ENCODE measurements at regions not wholly inside any gene's neighbourhood (a gene's known extent, or its start where the extent isn't known, plus 50 kb on each side); places are given as distances from the start of the nearest gene placed in this dataset.

GRCh38 chr18:24790347-24790746 is 329.9 kb downstream of the HRH4 start:
- no peaks in the 10 kb centered on the region for H3K9me3 ChIP-seq (ENCODE audit: control insufficient read depth, insufficient read depth, low read depth, low read length)
- ChIA-PET POLR2A (no interaction called here), CTCF (interaction anchor here (0.6 kb wide), 1 partner anchor 22 kb away, joined by 10 read pairs; no protein-coding TSS in a partner anchor)
- H3K27ac ChIP-seq (ENCODE audit: low read length), result no peak overlapping the region
- in situ Hi-C loops (cut with HindIII; ENCODE audit: low pct_unique_long_range_greater_than_20kb, low sequenced_read_pairs) (no loop called here), intact Hi-C loops (cut with micrococcal nuclease; ENCODE audit: unreplicated experiment) (no loop called here)
- no peak for DNase-seq (ENCODE audit: low read depth, low spot score)
- no TSS peak for BruUV-seq (replicated peaks)
- H3K36me3 ChIP-seq (ENCODE audit: control insufficient read depth, insufficient read depth, low read length), result no peaks in the 10 kb centered on the region
- no peak for ATAC-seq
- H3K4me1 ChIP-seq (ENCODE audit: control insufficient read depth, insufficient read depth, low read length), result no peaks in the 10 kb centered on the region
- no peaks in the 10 kb centered on the region for H3K27me3 ChIP-seq (ENCODE audit: control insufficient read depth, insufficient read depth, low read length)
- TF ChIP-seq TCF7L2 (IDR thresholded peaks at IDR 0.05; ENCODE audit: low read depth, low read length), result no peak
- TF ChIP-seq, protein P1, sequence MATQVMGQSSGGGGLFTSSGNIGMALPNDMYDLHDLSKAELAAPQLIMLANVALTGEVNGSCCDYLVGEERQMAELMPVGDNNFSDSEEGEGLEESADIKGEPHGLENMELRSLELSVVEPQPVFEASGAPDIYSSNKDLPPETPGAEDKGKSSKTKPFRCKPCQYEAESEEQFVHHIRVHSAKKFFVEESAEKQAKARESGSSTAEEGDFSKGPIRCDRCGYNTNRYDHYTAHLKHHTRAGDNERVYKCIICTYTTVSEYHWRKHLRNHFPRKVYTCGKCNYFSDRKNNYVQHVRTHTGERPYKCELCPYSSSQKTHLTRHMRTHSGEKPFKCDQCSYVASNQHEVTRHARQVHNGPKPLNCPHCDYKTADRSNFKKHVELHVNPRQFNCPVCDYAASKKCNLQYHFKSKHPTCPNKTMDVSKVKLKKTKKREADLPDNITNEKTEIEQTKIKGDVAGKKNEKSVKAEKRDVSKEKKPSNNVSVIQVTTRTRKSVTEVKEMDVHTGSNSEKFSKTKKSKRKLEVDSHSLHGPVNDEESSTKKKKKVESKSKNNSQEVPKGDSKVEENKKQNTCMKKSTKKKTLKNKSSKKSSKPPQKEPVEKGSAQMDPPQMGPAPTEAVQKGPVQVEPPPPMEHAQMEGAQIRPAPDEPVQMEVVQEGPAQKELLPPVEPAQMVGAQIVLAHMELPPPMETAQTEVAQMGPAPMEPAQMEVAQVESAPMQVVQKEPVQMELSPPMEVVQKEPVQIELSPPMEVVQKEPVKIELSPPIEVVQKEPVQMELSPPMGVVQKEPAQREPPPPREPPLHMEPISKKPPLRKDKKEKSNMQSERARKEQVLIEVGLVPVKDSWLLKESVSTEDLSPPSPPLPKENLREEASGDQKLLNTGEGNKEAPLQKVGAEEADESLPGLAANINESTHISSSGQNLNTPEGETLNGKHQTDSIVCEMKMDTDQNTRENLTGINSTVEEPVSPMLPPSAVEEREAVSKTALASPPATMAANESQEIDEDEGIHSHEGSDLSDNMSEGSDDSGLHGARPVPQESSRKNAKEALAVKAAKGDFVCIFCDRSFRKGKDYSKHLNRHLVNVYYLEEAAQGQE (IDR thresholded peaks at IDR 0.05; ENCODE audit: insufficient read depth in 1 of 2, low read depth in 2 of 2, low read length in 1 of 2), result no peak
- TF ChIP-seq, protein P2, sequence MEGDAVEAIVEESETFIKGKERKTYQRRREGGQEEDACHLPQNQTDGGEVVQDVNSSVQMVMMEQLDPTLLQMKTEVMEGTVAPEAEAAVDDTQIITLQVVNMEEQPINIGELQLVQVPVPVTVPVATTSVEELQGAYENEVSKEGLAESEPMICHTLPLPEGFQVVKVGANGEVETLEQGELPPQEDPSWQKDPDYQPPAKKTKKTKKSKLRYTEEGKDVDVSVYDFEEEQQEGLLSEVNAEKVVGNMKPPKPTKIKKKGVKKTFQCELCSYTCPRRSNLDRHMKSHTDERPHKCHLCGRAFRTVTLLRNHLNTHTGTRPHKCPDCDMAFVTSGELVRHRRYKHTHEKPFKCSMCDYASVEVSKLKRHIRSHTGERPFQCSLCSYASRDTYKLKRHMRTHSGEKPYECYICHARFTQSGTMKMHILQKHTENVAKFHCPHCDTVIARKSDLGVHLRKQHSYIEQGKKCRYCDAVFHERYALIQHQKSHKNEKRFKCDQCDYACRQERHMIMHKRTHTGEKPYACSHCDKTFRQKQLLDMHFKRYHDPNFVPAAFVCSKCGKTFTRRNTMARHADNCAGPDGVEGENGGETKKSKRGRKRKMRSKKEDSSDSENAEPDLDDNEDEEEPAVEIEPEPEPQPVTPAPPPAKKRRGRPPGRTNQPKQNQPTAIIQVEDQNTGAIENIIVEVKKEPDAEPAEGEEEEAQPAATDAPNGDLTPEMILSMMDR (IDR thresholded peaks at IDR 0.05), result no peak
- no peak for TF ChIP-seq SIN3A (IDR thresholded peaks at IDR 0.05; ENCODE audit: borderline replicate concordance, insufficient read depth, low read depth, low read length)
- TF ChIP-seq POLR2AphosphoS5 (IDR thresholded peaks at IDR 0.05; ENCODE audit: low read depth, low read length), result no peak
- no peak overlapping the region for H3K4me3 ChIP-seq (ENCODE audit: low read depth in 2 of 2, low read length in 2 of 2)

DNA sequence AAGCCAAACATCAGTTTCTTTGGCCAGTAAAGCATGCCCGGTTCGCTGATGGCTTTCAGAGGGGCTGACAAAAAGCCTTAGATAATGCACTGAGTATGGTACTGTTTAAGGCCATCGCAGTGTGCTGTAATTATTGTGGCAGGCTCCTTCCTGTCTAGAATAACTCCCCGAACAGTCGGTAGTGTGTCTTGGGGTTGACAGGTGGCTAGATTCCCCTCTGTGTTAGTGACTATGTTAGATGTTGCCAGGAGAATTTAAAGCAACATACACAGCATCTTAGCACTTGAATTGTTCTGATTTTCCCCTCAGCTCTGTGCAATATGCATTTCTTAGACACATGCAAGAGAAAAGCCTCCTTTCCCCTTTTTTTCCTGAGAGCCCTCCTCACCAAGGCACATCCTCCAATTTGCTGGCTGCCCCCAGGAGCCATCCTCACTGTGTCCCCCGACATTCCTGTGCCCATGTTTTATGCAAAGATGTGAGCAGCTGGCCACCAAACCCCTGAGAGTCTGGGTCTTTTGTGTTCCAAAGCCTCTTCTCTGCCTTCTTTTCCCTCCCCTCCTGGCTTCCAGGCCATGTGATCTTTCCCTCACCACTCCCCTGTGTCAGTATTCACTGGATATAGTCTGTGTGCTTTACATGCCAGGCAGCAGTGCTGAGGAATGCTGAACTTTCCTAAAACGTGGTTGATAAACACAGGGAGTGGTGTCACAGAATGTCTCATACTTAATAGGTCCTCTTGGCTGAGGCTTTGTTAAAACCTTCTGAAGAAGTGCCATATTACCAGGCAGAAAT is 331.5 kb downstream of the HRH4 start:
- in situ Hi-C loops (cut with HindIII; ENCODE audit: low pct_unique_long_range_greater_than_20kb, low sequenced_read_pairs), result no loop called here
- POLR2A ChIA-PET, result no interaction called here
- H3K27me3 ChIP-seq (ENCODE audit: control insufficient read depth, insufficient read depth, low read length), result no peaks in the 10 kb centered on the region; the same call in 1 of the 2 replicates
- H3K36me3 ChIP-seq (ENCODE audit: control insufficient read depth, insufficient read depth, low read length), result no peaks in the 10 kb centered on the region
- H3K27ac ChIP-seq (ENCODE audit: low read length), result no peak overlapping the region
- TF ChIP-seq POLR2AphosphoS5 (IDR thresholded peaks at IDR 0.05; ENCODE audit: low read depth, low read length) (no peak), SIN3A (IDR thresholded peaks at IDR 0.05; ENCODE audit: borderline replicate concordance, insufficient read depth, low read depth, low read length) (no peak), TCF7L2 (IDR thresholded peaks at IDR 0.05; ENCODE audit: low read depth, low read length) (no peak)
- TF ChIP-seq, protein P1 (IDR thresholded peaks at IDR 0.05; ENCODE audit: insufficient read depth in 1 of 2, low read depth in 2 of 2, low read length in 1 of 2), result no peak
- TF ChIP-seq, protein P2 (IDR thresholded peaks at IDR 0.05), result no peak
- no TSS peak for BruUV-seq (replicated peaks)
- CTCF ChIA-PET, result no interaction called here
- H3K4me1 ChIP-seq (ENCODE audit: control insufficient read depth, insufficient read depth, low read length), result no peaks in the 10 kb centered on the region
- no peaks in the 10 kb centered on the region for H3K9me3 ChIP-seq (ENCODE audit: control insufficient read depth, insufficient read depth, low read depth, low read length)
- ATAC-seq, result no peak
- no peak overlapping the region for H3K4me3 ChIP-seq (ENCODE audit: low read depth in 2 of 2, low read length in 2 of 2)
- DNase-seq (ENCODE audit: low read depth, low spot score), result no peak
- intact Hi-C loops (cut with micrococcal nuclease; ENCODE audit: unreplicated experiment), result no loop called here
